ENCODE measurements at regions not wholly inside any gene's neighbourhood (a gene's known extent, or its start where the extent isn't known, plus 50 kb on each side); places are given as distances from the start of the nearest gene placed in this dataset.

DNA sequence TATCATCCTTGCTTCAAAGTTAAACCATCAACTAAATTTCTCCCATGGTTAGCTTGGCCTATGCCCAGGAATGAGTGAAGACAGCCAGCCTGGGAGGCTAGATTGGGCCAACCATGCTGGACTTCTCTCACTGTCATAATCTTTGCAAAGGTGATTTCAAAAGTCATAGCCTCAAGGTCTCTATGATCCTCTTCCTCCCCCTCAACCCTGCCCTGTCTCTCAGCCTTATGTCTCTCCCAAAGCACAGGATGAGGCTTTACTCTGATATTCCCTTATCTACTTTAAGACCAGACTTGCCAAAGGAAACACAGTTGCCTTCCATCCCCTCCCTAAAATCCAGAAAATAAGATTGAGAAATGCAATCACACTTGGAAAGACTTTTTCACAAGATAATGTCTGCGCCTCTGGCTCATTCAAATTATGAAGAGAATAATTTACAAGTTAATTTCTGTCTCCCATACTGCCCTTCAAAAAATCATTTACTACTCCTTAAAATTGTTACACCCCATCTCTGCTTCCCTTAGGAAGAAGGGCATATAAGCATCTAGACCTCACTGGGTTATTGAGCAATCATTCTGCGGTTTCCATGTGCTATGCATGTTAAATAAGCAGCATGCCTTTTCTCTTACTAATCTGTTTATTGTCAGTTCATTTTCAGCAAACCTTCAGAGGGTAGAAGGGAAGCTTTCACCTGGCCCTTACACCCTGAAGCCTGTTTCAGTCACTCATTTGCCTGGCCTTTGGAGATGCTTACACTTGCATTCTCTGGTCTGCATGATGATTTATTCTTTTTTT is 113.8 kb upstream of the ANKRD55 start:
- DNase-seq (ENCODE audit: low spot score): no peak

GRCh38 chr5:56346044-56346710 is 113.0 kb upstream of the ANKRD55 start:
- no peak for DNase-seq (ENCODE audit: low spot score)

GRCh38 chr5:56345352-56345751 is 112.2 kb upstream of the ANKRD55 start:
- no peak for DNase-seq (ENCODE audit: low spot score)

DNA sequence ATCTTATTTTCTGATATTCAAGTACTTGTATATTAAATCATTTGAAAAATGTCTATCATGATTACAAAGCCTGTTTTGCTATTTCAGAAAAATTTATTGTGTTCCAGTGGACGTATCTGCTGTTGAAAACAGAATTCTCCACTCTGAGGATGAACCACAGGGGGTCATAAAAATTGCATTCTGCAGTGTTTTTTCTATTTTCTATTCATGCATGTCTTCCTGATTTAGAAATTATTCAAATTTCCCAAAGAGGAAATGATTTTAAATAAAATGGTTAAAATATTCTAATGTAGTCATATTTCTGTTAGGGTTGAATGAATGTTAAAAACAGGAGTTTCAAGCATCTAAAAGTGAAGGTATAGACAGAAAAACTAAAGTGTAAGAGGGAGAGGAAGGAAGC is 111.5 kb upstream of the ANKRD55 start:
- DNase-seq (ENCODE audit: low spot score): no peak

DNA sequence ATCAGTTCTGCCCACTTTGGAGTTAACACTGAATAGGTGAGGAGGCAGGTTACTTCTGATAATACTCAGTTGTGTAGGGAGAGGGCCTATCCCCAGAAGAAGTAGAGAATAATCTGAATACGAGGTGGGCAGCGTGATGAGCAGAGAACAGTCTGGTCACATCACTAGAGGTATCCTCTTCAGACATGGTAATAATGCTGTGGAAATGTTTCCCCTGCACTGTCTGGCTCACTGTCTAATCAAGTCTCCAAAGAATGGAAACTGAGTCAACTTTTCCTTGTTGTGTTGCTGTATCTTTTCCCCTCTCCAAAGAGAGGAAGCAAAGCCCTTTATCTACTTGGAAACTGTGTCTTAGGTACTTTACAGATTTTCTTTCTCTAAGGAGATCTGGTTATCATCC is 110.9 kb upstream of the ANKRD55 start:
- DNase-seq (ENCODE audit: low spot score): no peak

- DNase-seq (ENCODE audit: low spot score): no peak
Measured at GRCh38 chr5:56342616-56343015, 109.5 kb upstream of the ANKRD55 start.

DNA sequence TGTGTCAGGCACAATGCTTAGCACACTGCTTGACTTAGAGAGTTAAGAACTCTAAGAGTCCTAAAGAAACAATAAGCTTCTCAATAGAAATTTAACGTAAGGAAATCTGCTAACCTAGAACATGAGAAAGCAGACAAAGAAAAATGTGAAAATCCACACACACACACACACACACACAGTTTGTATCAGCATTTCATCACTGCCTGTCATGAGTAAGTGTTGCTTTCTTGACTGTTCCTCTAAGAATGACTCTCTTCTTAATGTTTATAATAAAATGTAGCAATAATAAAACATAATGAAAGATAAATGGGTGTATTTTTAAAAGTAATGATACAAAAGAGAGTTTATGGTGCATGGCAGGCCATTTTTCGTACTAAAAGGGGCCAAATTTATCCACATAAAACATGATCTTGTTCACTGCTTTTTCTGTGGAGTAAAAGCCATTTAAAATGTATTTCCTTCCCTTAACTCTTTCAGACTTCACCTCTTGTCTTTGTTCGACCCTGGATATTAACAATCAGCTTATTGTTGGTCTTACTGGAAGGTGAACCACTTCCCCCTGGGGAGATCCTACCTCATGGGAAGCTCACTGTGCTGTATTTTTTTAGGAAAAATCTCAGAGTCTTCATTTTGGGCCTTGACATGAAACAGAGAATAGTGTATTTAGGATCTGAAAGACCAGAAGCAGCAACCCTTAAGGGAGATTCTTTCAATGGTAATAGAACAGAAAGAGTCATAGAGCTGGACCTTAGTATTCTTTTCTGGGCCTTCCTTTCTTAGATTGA is 107.3 kb upstream of the ANKRD55 start:
- no peak for DNase-seq (ENCODE audit: low spot score)

DNA sequence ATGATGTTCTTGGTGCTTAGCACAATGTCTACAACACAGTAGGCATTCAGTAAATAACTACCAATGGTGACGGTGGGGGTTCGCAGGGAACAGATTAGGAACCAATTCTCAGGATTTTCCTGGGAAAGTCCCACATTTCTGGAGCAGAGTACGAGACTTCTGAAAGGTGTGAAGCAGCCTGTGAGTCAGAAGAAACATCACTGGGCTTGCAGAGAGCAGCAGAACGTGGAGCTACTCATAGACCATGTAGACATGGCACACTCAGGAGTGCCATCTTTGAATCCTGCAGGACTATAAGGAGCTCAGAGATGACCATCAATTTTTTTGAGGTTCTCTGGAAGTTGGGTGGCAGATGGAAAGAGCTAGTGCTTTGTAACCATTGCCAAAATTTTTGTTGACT is 106.6 kb upstream of the ANKRD55 start:
- DNase-seq (ENCODE audit: low spot score): no peak

DNA sequence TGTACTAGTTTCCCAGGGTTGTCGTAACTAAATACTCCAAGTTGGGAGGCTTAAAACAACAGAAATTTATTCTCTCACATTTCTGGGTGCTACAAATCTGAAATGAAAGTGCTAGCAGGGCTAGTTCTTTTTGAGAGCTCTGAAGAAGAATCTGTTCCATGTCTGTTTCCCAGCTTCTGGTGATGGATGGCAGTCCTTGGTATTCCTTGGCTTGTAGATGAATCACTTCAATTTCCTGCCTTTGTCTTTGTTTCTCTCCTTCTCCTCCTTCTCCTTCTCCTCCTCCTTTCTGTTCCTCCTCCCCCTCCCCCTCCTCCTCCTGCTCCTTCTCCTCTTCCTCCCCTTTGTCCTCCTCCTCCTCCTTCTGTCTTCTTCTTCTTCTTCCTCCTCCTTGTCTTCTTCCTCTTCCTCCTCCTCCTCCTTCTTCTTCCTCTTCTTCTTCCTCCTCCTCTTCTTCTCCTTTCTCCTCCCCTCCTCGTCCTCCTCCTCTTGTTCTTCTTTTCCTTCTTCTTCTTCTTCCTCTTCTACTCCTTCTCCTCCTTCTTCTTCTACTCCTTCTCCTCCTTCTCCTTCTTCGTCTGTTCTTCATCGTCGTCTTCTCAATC is 104.7 kb upstream of the ANKRD55 start:
- no peak for DNase-seq (ENCODE audit: low spot score)

- DNase-seq (ENCODE audit: low spot score): no peak
Measured at GRCh38 chr5:56335212-56335611, 102.1 kb upstream of the ANKRD55 start.

- DNase-seq (ENCODE audit: low spot score): no peak
Measured at GRCh38 chr5:56330806-56331205, 97.7 kb upstream of the ANKRD55 start.

DNA sequence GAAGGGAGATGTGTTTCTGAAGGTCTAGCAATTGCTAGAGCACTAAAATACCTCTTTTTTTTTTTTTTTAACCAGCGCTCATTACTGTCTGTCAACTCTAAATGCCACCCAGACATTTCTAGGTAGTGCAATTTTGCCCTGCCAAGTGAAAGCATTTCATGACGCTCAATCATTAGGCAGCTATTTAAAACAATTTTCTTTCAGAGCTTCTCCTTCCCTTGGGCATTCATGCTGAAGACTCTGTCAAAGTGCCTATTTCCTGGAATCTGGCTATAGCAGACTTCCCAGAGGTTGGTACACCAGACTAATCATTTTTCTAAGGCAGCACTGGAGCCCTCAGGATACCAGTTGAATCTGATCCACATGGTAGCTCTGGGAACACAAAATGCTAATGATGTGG is 97.0 kb upstream of the ANKRD55 start:
- no peak for DNase-seq (ENCODE audit: low spot score)

DNA sequence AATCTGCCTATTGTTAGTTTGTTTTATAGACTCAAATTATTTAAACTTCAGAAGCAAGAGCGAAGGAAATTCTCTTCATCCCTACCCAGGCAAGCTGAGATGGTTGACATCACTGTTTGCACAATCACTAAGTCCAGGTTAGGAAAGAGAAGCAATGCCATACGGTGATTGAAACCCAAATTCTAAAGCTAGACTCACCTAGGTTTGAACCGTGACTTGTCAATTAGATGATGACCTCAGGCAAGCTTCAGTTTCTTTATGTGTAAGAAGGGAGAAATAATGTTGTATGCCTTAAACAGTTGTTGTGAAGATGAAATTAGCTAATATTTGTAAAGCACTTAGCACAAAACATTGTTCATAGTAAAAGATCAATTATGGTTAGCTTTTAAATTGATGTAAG is 96.5 kb upstream of the ANKRD55 start:
- DNase-seq (ENCODE audit: low spot score): peak; percentile 6

DNA sequence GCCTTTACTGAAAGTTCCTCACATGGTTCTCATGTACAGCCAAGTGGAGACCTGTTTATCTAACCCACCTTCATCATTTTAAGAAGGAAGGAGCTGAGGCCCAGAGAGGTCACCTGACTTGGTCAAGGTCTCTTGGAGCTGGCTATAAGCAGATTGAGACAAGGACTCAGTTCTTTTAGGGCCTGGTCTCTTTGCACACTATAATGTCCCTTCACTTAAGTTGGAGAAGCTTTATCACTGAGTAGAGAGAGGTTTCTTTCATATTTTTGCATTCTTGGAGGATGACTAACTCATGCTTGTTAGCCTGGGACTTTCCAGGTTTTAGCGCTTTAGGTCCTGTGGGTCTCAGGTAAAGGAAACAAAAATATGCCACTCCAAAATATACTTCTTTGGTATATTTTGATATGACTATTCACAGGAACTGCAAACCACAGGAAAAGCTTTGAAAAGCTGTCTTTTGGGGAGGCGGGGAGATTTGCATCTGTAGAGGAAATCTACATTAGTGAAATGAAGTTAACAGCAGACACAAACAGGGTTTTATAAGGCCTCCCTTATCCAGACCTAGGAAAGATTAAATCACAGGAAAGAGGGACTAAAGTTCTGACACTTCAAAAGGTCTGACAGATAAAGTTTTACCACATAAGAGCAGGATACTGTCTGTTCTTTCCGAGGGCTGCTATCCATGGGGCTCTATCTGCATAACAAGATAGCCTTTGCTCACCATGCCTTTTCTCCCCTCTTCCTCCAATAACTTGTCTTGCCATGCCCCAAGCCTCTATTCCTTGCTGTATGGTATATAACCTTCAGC is 95.8 kb upstream of the ANKRD55 start:
- peak; percentile 84 for DNase-seq (ENCODE audit: low spot score)

- peak; percentile 51 for DNase-seq (ENCODE audit: low spot score)
Measured at GRCh38 chr5:56327809-56328208, 94.7 kb upstream of the ANKRD55 start.

- no peak for DNase-seq (ENCODE audit: low spot score)
Measured at GRCh38 chr5:56326770-56327169, 93.6 kb upstream of the ANKRD55 start.

- no peak for DNase-seq (ENCODE audit: low spot score)
Measured at GRCh38 chr5:56326116-56326515, 93.0 kb upstream of the ANKRD55 start.

- DNase-seq (ENCODE audit: low spot score): no peak
Measured at GRCh38 chr5:56325039-56325438, 91.9 kb upstream of the ANKRD55 start.

DNA sequence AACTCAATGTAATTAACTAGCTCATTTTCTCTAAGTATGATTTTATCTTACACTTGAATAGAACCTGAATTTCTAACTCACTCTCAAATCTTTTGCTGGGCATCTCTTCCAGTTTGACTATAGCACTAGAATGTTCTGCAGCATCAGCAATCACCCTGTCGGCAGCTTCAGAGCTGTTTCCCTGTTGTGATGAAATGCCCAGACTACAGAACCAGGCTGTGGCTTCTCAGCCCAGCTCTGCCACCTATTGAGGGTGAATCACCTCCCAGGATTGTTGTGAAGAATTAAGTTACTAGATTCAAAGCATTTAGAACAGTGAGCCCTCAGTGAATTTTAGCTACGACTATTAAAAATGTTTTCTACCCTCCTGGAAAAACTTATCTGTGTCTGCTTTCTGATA is 90.4 kb upstream of the ANKRD55 start:
- peak; percentile 49 for DNase-seq (ENCODE audit: low spot score)

DNA sequence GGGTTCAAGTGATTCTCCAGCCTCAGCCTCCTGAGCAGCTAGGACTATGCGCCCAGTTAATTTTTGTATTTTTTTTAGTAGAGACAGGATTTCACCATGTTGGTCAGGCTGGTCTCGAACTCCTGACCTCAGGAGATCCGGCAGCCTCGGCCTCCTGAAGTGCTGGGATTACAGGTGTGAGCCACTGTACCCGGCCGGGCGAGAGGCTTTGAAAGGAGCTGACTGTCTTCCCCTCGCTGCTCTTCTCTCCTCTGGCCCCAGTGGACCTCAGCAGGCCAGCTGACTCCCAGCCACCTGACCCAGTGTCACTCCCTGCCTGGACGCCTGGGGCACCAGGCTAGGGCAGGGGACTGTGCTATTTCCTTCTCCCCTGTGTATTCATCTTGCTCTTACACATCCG is 89.5 kb upstream of the ANKRD55 start:
- no peak for DNase-seq (ENCODE audit: low spot score)

- DNase-seq (ENCODE audit: low spot score): peak; percentile 5
Measured at GRCh38 chr5:56321236-56321881, 88.2 kb upstream of the ANKRD55 start.
